Prostate gland (tissue), 2 donors: ENCODE measurements at regions not wholly inside any gene's neighbourhood (a gene's known extent, or its start where the extent isn't known, plus 50 kb on each side); places are given as distances from the start of the nearest gene placed in this dataset.

Experiments
- DNase-seq: peaks from one replicate; pipeline ENCODE4 v3.0.0-alpha.2; 2019; ENCODE audit warnings: low spot score
- H3K27ac ChIP-seq, 2 donors: fragments of 200-600 bp; sonication (generic); 2 replicates each; pipeline ENCODE4 v1.5.1; 2017 to 2019
- H3K27me3 ChIP-seq: fragments of 200-600 bp; sonication (generic); replicated peaks from 2 replicates; pipeline ENCODE4 v1.5.1; 2019; ENCODE audit not compliant: insufficient read depth
- H3K36me3 ChIP-seq, 2 donors: fragments of 200-600 bp; sonication (generic); 1 replicate in 1 of 2; 2 replicates in 1 of 2; pipeline versions ENCODE4 v1.5.1 to v1.8.1; 2017 to 2019
- H3K4me1 ChIP-seq: fragments of 200-600 bp; sonication (generic); replicated peaks from 2 replicates; pipeline ENCODE4 v1.5.1; 2019
- H3K4me3 ChIP-seq, 2 donors: fragments of 200-600 bp; sonication (generic); 2 replicates each; pipeline ENCODE4 v1.5.1; 2017 to 2019
- H3K9me3 ChIP-seq: fragments of 200-600 bp; sonication (generic); 2 replicates; pipeline ENCODE4 v1.5.1; 2017
- POLR2A ChIP-seq: fragments of 450-650 bp; IDR thresholded peaks from one replicate; pipeline ENCODE4 v1.6.1; 2016; ENCODE audit warnings: antibody characterized with exemption, mild to moderate bottlenecking
- POLR2AphosphoS5 ChIP-seq: sonication (generic); formaldehyde crosslinking; IDR thresholded peaks from one replicate; pipeline ENCODE4 v1.6.1; 2017; ENCODE audit warnings: antibody characterized with exemption
- WGBS: methylation state at CpG from one replicate; pipeline ENCODE4 v1.1.5; 2018; 5-methylcytosine and 5-hydroxymethylcytosine counted together
- intact Hi-C: fragments of 100-400 bp; cut with DNase I; formaldehyde crosslinking; loops from one replicate; pipeline ENCODE4 v1.14.2; 2022
- TF ChIP-seq, protein P1 (sequence below), 4 experiments: fragments of 200-600 bp in 2 of 4; fragments of 450-650 bp in 2 of 4; sonication (generic) in 2 of 4; IDR thresholded peaks; 1 replicate in 3 of 4; 2 replicates in 1 of 4; pipeline ENCODE4 v1.5.1; 2016 to 2019; ENCODE audit warnings: antibody characterized with exemption in 4 of 4, mild to moderate bottlenecking in 2 of 4, moderate library complexity in 2 of 4

GRCh38 chr2:18708203-18708715, 118.9 kb upstream of the NT5C1B start:
- no peak overlapping the region for H3K27ac ChIP-seq
- no peaks in the 10 kb centered on the region for H3K4me1 ChIP-seq
- WGBS, result 18% methylated on average over 1 of the region's 1 CpG
- no peak overlapping the region for H3K4me3 ChIP-seq
- TF ChIP-seq POLR2AphosphoS5 (no peak), POLR2A (no peak)
- TF ChIP-seq, protein P1, sequence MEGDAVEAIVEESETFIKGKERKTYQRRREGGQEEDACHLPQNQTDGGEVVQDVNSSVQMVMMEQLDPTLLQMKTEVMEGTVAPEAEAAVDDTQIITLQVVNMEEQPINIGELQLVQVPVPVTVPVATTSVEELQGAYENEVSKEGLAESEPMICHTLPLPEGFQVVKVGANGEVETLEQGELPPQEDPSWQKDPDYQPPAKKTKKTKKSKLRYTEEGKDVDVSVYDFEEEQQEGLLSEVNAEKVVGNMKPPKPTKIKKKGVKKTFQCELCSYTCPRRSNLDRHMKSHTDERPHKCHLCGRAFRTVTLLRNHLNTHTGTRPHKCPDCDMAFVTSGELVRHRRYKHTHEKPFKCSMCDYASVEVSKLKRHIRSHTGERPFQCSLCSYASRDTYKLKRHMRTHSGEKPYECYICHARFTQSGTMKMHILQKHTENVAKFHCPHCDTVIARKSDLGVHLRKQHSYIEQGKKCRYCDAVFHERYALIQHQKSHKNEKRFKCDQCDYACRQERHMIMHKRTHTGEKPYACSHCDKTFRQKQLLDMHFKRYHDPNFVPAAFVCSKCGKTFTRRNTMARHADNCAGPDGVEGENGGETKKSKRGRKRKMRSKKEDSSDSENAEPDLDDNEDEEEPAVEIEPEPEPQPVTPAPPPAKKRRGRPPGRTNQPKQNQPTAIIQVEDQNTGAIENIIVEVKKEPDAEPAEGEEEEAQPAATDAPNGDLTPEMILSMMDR (IDR thresholded peaks at IDR 0.05), result no peak
- H3K27me3 ChIP-seq, result no peaks in the 10 kb centered on the region
- no peaks in the 10 kb centered on the region for H3K36me3 ChIP-seq
- intact Hi-C loops, result no loop called here
- no peaks in the 10 kb centered on the region for H3K9me3 ChIP-seq
- DNase-seq, result no peak

DNA sequence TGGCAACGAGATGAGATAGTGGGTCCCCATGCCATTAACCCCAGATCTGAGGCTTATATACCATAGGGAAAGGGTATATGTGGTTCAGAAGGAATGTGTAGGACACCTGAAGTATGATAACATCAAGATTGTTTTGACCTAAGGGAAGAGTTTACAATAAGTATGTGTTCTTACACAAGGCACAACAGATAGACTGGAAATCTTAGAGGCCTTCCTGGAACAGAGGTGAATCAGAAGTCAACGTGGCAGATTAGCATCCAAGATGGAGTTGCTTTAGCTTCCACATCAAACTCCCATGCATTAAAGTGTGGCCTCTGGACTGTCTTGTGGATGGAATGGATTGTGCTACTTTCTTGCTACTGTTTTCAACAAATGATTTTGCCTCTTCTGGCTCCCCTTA, 116.6 kb upstream of the NT5C1B start:
- TF ChIP-seq POLR2A (no peak), POLR2AphosphoS5 (no peak)
- TF ChIP-seq, protein P1 (IDR thresholded peaks at IDR 0.05), result no peak
- Histone ChIP-seq H3K4me3 (no peak overlapping the region), H3K36me3 (no peaks in the 10 kb centered on the region), H3K4me1 (no peaks in the 10 kb centered on the region), H3K27ac (no peak overlapping the region), H3K9me3 (no peaks in the 10 kb centered on the region), H3K27me3 (no peaks in the 10 kb centered on the region)
- 98% methylated on average over 2 of the region's 2 CpGs for WGBS
- DNase-seq, result no peak
- intact Hi-C loops, result no loop called here

GRCh38 chr2:18704276-18704675, 114.9 kb upstream of the NT5C1B start:
- no peak for TF ChIP-seq POLR2AphosphoS5
- TF ChIP-seq, protein P1 (IDR thresholded peaks at IDR 0.05), result no peak
- TF ChIP-seq POLR2A, result no peak
- Histone ChIP-seq H3K36me3 (no peaks in the 10 kb centered on the region), H3K27ac (no peak overlapping the region), H3K9me3 (no peaks in the 10 kb centered on the region), H3K4me1 (no peaks in the 10 kb centered on the region), H3K27me3 (no peaks in the 10 kb centered on the region), H3K4me3 (no peak overlapping the region)
- intact Hi-C loops, result no loop called here
- DNase-seq, result no peak
- WGBS, result 88% methylated on average over 2 of the region's 2 CpGs

DNA sequence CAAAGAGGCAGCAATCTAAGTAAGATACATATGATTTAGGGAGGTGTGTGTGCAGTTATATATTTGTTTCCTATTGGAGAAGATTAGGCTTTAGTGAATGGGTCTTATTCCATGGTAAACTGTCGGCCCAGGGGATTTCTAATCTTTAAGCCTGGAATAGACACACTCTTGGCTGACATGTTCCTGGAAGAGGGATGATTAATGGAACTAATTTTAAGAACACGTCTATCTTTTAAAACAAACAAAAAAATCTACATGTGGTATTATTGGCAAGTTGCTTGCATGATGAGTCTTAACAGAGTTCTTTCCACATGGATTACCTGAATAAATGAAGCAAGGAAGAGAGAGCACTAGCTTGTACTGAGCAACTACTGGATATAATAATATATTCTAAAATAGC, 114.2 kb upstream of the NT5C1B start:
- H3K27ac ChIP-seq, result no peak overlapping the region
- 68% methylated on average over 2 of the region's 2 CpGs for WGBS
- DNase-seq, result no peak
- H3K27me3 ChIP-seq, result no peaks in the 10 kb centered on the region
- intact Hi-C loops, result no loop called here
- no peaks in the 10 kb centered on the region for H3K36me3 ChIP-seq
- H3K4me3 ChIP-seq, result no peak overlapping the region
- no peaks in the 10 kb centered on the region for H3K4me1 ChIP-seq
- TF ChIP-seq POLR2A (no peak), POLR2AphosphoS5 (no peak)
- TF ChIP-seq, protein P1 (IDR thresholded peaks at IDR 0.05), result no peak
- H3K9me3 ChIP-seq, result no peaks in the 10 kb centered on the region

DNA sequence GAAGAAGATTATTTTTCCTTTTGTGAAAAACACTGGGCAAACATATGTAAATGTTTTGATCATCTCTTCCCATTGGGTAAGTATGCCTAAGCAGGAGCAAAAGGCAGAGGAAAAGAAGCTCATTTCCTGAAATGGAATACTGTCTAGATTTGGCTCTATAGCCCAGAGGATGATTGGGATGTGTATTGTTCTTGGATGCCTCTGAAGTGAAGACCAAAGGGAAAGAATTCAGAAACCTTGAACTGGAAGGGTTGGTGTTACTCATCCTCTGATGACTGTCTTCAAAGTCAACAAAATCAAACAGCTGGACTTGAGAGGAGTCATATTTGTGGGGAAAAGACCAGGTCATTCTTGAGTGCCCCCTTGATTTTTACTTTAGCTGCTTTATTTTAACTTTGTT, 112.6 kb upstream of the NT5C1B start:
- no peaks in the 10 kb centered on the region for H3K4me1 ChIP-seq
- intact Hi-C loops, result no loop called here

More for the DNA sequence above, 112.6 kb upstream of the NT5C1B start:
- Histone ChIP-seq H3K27me3 (no peaks in the 10 kb centered on the region), H3K27ac (no peak overlapping the region), H3K36me3 (no peaks in the 10 kb centered on the region), H3K4me3 (no peak overlapping the region), H3K9me3 (no peaks in the 10 kb centered on the region)
- TF ChIP-seq POLR2A, result no peak
- no peak for TF ChIP-seq POLR2AphosphoS5
- TF ChIP-seq, protein P1 (IDR thresholded peaks at IDR 0.05), result no peak
- no peak for DNase-seq
